Muscle layer of colon (tissue), 2 donors: ENCODE measurements at regions not wholly inside any gene's neighbourhood (a gene's known extent, or its start where the extent isn't known, plus 50 kb on each side); places are given as distances from the start of the nearest gene placed in this dataset.
"Not testable (repeated sequence)": the region's sequence is repeated elsewhere in the genome, so short reads cannot be mapped to it uniquely, and the experiment has no call there.

ENCODE experiments used
- H3K27ac ChIP-seq: one replicate; pipeline ENCODE4 v1.7.0; 2013; ENCODE audit warnings: low read depth, mild to moderate bottlenecking, low read length, moderate library complexity
- H3K27me3 ChIP-seq, 2 donors: one replicate each; pipeline ENCODE4 v1.7.0; 2013; ENCODE audit warnings: low read length in 2 of 2, mild to moderate bottlenecking in 2 of 2; ENCODE audit not compliant: insufficient read depth in 2 of 2, control insufficient read depth in 1 of 2
- H3K36me3 ChIP-seq: one replicate; pipeline ENCODE4 v1.7.0; 2013; ENCODE audit warnings: mild to moderate bottlenecking, low read length; ENCODE audit not compliant: insufficient read depth
- H3K4me1 ChIP-seq: one replicate; pipeline ENCODE4 v1.7.0; 2013; ENCODE audit warnings: mild to moderate bottlenecking, low read length; ENCODE audit not compliant: insufficient read depth
- H3K4me3 ChIP-seq, 2 donors: one replicate each; pipeline ENCODE4 v1.7.0; 2013; ENCODE audit warnings: low read length in 2 of 2, low read depth in 1 of 2, mild to moderate bottlenecking in 1 of 2, moderate library complexity in 1 of 2
- H3K9ac ChIP-seq: one replicate; pipeline ENCODE4 v1.7.0; 2013; ENCODE audit warnings: low read length
- H3K9me3 ChIP-seq: one replicate; pipeline ENCODE4 v1.7.0; 2013; ENCODE audit warnings: mild to moderate bottlenecking, low read length
- donor health status: abdominal sarcoma.
- donor health status: Adenocarcinoma of cecum.

GRCh38 chr4:12651876-12652275, 832.3 kb downstream of the RAB28 start:
- no peak overlapping the region for H3K9ac ChIP-seq
- no peaks in the 10 kb centered on the region for H3K36me3 ChIP-seq
- no peaks in the 10 kb centered on the region for H3K9me3 ChIP-seq
- H3K4me3 ChIP-seq: no peak overlapping the region
- no peaks in the 10 kb centered on the region for H3K4me1 ChIP-seq
- H3K27ac ChIP-seq: no peak overlapping the region
- no peaks in the 10 kb centered on the region for H3K27me3 ChIP-seq

GRCh38 chr4:12645732-12646131, 838.4 kb downstream of the RAB28 start:
- H3K36me3 ChIP-seq: no peaks in the 10 kb centered on the region
- H3K9me3 ChIP-seq: no peaks in the 10 kb centered on the region
- no peak overlapping the region for H3K9ac ChIP-seq
- H3K4me3 ChIP-seq: no peak overlapping the region
- H3K27ac ChIP-seq: no peak overlapping the region
- H3K27me3 ChIP-seq: no peaks in the 10 kb centered on the region
- no peaks in the 10 kb centered on the region for H3K4me1 ChIP-seq

GRCh38 chr4:12644261-12644660, 839.9 kb downstream of the RAB28 start:
- Histone ChIP-seq H3K4me1 (no peaks in the 10 kb centered on the region), H3K9me3 (no peaks in the 10 kb centered on the region), H3K36me3 (no peaks in the 10 kb centered on the region), H3K27me3 (no peaks in the 10 kb centered on the region), H3K4me3 (no peak overlapping the region), H3K27ac (no peak overlapping the region), H3K9ac (no peak overlapping the region)

DNA sequence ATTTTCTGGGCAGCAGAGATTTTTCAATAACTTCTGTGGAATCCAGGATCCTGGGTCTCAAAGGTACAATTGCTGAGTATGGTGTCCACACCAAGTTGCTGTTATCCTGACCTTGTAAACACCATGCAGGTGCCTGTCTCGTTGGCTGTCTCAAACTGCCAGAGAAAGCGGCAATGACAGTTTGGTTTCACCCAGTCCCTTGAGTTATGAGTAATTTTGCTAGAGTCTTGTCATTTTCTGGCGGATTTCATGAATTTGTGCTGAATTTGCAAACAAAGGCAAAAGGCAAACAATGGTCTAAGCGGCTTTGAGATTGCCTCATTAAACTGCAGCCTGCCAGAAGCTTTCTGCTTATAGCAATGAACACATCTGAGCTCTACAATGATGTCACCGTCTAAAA, 847.9 kb downstream of the RAB28 start:
- no peak overlapping the region for H3K9ac ChIP-seq
- H3K27ac ChIP-seq: no peak overlapping the region
- H3K36me3 ChIP-seq: no peaks in the 10 kb centered on the region
- no peak overlapping the region for H3K4me3 ChIP-seq
- H3K4me1 ChIP-seq: no peaks in the 10 kb centered on the region
- H3K9me3 ChIP-seq: no peaks in the 10 kb centered on the region
- H3K27me3 ChIP-seq: no peaks in the 10 kb centered on the region

DNA sequence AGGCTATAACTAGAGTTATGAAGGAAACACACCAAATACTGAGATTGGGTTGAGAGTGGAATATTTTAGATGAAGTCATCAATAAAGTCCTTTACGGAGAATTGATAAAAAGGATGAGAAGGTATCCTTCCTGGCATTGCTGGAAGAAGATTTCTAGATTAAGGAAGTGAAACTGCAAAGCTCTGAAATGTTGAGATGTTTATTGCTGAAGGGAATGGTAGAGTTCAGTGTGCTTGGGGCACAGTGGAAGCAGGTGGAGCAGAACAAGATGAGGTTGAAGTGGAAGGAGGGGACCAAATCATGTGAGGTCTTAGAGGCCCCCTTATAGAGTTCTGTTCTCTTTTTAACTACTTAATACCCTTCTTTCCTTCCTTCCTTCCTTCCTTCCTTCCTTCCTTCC, 848.5 kb downstream of the RAB28 start:
- Histone ChIP-seq H3K9me3 (no peaks in the 10 kb centered on the region), H3K4me1 (no peaks in the 10 kb centered on the region), H3K27ac (no peak overlapping the region), H3K9ac (no peak overlapping the region), H3K4me3 (no peak overlapping the region), H3K36me3 (no peaks in the 10 kb centered on the region), H3K27me3 (no peaks in the 10 kb centered on the region)

- no peaks in the 10 kb centered on the region for H3K9me3 ChIP-seq
- no peaks in the 10 kb centered on the region for H3K36me3 ChIP-seq
- no peaks in the 10 kb centered on the region for H3K4me1 ChIP-seq
- no peak overlapping the region for H3K4me3 ChIP-seq
- H3K27me3 ChIP-seq: no peaks in the 10 kb centered on the region
- H3K27ac ChIP-seq: no peak overlapping the region
- H3K9ac ChIP-seq: no peak overlapping the region
Observed at GRCh38 chr4:12633053-12633651, 851.0 kb downstream of the RAB28 start.

DNA sequence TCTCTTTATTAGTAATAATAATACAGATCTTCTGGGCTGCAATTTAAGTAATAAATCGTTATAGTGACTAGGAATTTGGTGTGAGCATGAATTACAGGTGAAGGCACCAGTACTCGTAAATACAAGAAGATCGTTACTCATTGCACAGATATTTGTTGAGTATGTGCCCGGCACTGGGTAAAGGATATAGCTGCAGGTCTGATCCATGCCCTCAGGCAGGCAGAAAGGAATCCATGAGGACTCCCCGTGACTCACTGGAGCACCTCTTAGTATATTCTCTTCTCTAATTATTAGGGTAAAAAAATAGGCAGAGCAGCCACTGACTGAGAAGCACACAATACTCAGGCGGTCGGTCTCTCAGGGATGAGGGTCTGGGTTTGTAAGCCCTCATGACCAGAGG, 868.3 kb downstream of the RAB28 start:
- H3K4me3 ChIP-seq: no peak overlapping the region
- H3K36me3 ChIP-seq: no peaks in the 10 kb centered on the region

GRCh38 chr4:12612876-12613275, 871.3 kb downstream of the RAB28 start:
- Histone ChIP-seq H3K4me3 (no peak overlapping the region), H3K27ac (no peak overlapping the region), H3K9me3 (no peaks in the 10 kb centered on the region), H3K27me3 (no peaks in the 10 kb centered on the region), H3K4me1 (no peaks in the 10 kb centered on the region), H3K9ac (no peak overlapping the region), H3K36me3 (no peaks in the 10 kb centered on the region)

More for the DNA sequence above, 868.3 kb downstream of the RAB28 start:
- H3K9ac ChIP-seq: no peak overlapping the region
- H3K4me1 ChIP-seq: no peaks in the 10 kb centered on the region
- H3K27ac ChIP-seq: no peak overlapping the region
- H3K9me3 ChIP-seq: no peaks in the 10 kb centered on the region
- H3K27me3 ChIP-seq: no peaks in the 10 kb centered on the region

GRCh38 chr4:12609212-12609875, 874.8 kb downstream of the RAB28 start:
- H3K36me3 ChIP-seq, H3K27me3 ChIP-seq, H3K4me3 ChIP-seq, H3K4me1 ChIP-seq, H3K27ac ChIP-seq, H3K9ac ChIP-seq, H3K9me3 ChIP-seq: not testable (repeated sequence)

DNA sequence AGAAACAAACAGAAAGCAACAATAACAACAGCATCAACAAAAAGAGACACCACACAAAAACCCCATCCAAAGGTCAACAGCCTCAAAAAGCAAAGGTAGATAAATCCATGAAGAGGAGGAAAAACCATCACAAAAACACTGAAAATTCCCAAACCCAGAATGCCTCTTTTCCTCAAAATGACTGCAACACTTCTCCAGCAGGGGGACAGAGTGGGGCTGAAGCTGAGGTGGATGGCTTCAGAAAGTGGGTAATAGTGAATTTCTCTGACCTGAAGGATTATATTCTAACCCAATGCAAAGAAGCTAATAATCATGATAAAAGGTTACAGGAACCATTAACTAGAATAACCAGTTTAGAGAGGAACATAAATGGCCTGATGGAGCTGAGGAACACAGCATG, 888.2 kb downstream of the RAB28 start:
- no peaks in the 10 kb centered on the region for H3K4me1 ChIP-seq
- H3K27ac ChIP-seq: no peak overlapping the region
- no peaks in the 10 kb centered on the region for H3K36me3 ChIP-seq
- no peaks in the 10 kb centered on the region for H3K27me3 ChIP-seq
- no peak overlapping the region for H3K9ac ChIP-seq
- H3K9me3 ChIP-seq: no peaks in the 10 kb centered on the region
- no peak overlapping the region for H3K4me3 ChIP-seq

DNA sequence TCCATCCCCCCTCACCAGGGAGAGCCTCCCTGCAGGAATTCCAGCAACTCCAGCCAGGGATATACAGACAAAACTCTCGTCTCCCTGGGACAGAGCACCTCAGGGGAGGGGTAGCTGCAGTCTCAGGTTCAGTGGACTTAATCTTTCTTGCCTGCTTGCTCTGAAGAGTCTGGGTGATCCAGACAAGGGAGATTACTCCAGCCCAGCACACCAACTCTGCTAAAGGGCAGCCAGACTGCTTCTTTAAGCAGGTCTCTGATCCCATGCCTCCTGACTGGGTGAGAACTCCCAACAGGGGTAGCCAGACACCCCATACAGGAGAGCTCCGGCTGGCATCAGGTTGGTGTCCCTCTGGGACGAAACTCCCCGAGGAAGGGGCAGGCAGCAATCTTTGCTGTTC, 888.7 kb downstream of the RAB28 start:
- no peaks in the 10 kb centered on the region for H3K27me3 ChIP-seq

GRCh38 chr4:12588582-12588981, 895.6 kb downstream of the RAB28 start:
- no peak overlapping the region for H3K27ac ChIP-seq
- no peak overlapping the region for H3K4me3 ChIP-seq
- H3K36me3 ChIP-seq: no peaks in the 10 kb centered on the region
- no peaks in the 10 kb centered on the region for H3K9me3 ChIP-seq
- no peaks in the 10 kb centered on the region for H3K27me3 ChIP-seq
- no peak overlapping the region for H3K9ac ChIP-seq
- no peaks in the 10 kb centered on the region for H3K4me1 ChIP-seq

More for the DNA sequence above, 888.7 kb downstream of the RAB28 start:
- Histone ChIP-seq H3K4me1 (no peaks in the 10 kb centered on the region), H3K36me3 (no peaks in the 10 kb centered on the region), H3K9me3 (no peaks in the 10 kb centered on the region), H3K27ac (no peak overlapping the region), H3K4me3 (no peak overlapping the region), H3K9ac (no peak overlapping the region)
